NCI-H82 treated with DMSO at 0.1 percent for 48 hours (cell line): ENCODE measurements at regions not wholly inside any gene's neighbourhood (a gene's known extent, or its start where the extent isn't known, plus 50 kb on each side); places are given as distances from the start of the nearest gene placed in this dataset.

Source experiments
- DNase-seq: peaks from one replicate; lab custom pipeline; 2025; ENCODE audit not compliant: unreplicated experiment; lab: John Stamatoyannopoulos, UW

DNA sequence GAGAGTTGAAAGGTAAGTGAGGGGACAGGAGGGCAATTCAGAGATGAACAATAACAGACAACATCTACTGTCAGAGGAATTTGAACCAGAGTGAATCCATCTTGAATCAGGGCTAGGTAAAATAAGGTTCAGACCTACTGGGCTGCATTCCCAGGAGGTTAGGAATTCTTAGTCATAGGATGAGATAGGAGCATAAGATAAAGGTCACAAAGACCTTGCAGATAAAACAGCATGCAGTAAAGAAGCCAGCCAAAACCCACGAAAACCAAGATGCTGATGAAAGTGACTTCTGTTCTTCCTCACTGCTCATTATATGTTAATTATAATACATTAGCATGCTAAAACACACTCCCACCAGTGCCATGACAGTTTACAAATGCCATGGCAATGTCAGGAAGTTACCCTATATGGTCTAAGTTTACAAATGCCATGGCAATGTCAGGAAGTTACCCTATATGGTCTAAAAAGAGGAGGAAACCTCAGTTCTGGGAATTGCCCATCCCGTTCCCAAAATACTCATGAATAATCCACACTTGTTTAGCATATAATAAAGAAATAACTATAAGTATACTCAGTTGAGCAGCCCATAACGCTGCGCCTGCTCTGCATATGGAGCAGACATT, 248.5 kb downstream of the HAO1 start:
- DNase-seq, result no peak

DNA sequence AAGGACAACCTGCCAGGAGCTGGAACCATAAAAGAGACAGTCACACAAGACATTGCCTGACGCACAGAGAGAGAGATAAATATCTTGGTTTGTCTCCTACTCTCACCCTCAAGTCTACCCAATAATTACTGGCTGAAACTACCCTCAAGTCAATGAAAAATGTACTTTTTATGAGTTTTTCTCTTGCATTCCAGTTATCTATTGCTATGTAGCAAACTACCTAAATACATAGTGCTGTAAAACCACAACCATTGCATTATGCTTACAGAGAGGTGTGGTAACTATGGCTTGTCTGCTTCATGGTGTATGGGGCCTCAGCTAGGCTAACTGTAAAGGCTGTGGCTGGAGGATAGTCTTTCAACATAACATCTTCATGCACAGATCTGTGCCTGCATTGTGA, 247.8 kb downstream of the HAO1 start:
- DNase-seq, result no peak

DNA sequence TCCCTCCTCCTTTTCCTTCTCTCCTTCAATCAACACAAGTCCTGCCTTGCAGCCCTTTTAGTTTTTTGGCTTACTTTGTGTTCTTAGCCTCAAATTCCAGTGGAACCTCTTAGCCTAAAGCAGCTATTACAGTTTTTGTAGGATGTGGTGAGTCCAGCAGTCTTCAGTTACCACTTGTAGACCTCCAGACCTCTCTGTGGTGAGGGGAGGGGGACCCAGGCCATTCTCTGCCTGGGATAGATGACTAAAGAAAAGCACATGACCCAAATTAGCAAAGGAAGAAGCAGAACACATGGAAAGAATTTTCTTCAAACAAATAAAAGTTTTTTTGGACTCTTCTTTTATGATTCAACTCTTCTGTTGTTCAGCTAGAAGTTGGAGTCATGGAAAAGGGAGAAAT, 246.5 kb downstream of the HAO1 start:
- no peak for DNase-seq

DNA sequence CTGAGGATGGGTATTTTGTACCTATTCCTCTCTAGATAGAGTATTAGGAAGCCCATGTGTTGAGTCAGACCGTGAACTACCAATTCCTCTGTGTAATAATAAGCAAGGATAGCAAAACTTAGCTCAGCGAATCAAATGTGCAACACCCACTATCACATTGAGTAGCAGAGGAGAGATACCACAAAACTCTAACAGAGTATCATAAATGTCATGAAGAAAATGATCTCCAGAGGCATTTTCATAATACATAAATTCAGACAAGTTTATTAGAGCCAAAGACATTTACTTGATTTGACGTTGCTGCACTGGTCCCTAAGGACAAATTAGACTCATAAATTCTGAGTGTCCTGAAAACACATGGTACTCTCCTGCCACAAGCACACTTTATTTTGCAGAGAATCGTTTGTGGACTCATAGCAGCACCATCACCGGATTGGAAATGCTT, 245.2 kb downstream of the HAO1 start:
- no peak for DNase-seq

DNA sequence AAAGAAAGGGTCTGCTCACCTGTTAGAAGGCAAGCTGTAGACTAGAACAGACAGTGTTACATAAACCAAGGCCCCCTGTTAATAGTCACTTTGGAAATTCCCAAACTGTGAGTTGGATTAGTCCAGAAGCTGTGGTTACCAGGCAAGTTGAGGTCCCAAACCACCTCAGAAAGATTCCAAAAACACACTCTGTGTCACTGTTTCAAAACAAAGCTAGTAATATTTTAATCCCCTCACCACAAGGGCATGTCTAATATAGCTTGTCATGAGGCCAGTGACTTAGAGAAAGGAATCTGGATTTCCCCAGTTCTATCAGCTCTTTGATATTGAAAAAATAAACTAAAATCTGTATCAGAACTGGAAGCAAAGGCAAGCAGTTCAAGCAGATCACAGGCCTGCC, 244.6 kb downstream of the HAO1 start:
- no peak for DNase-seq

DNA sequence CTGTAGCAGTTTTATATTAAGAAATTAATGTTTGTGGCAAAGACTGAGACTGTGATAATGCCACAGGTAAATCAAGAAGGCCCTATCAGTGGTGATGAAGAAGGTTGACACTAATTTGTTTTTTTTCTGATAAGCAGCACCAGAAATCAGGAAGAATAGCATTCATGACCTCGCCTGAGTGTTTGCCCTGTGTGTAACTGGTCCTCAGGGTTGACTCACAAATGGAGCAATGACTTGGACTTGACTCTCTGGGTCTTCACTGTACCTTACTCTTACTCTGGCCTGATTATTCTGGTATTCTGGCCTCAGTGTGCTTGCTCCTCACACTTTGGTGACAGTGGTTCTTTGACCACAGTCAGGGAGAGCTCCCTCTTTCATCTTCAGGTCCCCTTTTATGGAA, 243.9 kb downstream of the HAO1 start:
- no peak for DNase-seq

DNA sequence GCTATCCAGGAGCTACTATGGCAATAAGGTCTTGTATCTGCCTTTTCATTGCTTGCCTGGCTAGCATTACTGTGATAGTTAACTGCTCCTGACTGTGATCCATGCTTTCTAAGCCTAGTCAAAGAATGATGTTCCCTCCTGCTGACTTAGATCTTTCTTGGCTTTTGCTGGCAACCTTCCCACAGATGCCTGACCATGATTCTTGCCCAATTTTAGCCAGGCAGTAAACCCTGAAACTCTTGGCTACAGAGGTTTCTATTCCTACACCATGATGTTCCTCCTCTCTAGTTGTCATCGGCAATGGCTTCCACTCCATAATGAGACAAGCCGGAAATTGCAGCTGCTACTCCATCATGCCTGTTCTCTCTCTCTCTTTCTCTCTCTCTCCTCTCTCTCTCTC, 238.1 kb downstream of the HAO1 start:
- DNase-seq, result no peak

DNA sequence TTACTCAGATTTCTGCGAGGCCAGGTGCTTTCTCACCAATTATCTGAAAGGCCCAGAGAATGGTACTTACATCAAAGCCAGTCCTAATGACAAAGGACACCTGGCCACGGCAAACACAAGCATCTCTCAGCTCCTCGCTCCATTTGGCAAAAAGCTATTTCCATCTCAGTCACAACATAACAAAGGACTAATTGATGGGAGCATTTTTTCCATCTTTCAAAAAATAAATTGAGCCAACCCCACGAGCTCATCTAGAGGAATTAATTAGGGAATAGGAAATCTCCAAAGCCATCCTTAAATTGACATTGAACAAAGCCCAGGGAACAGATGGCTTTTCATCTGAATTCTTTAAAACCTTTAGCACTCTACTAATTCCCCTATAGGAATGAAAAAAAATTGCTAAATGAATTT, 236.7 kb downstream of the HAO1 start:
- no peak for DNase-seq

DNA sequence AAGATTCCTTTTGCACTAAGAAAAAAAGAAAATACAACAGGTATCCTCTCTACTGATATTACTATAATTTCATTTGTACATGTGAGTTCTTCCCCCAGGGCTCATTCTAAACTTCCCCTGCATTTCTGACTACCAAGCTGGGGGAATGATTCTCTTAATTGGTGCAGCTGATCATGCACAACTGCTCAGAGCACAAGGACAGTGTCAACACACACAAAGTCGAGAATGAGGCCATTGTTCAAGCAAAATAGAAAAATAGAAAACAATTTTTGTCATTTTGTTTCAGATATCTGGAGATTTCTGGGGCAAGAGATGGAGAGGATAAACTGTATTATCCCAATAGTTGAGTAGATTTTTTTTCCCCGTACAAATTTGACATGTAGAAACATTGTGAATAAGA, 236.3 kb downstream of the HAO1 start:
- DNase-seq, result no peak

DNA sequence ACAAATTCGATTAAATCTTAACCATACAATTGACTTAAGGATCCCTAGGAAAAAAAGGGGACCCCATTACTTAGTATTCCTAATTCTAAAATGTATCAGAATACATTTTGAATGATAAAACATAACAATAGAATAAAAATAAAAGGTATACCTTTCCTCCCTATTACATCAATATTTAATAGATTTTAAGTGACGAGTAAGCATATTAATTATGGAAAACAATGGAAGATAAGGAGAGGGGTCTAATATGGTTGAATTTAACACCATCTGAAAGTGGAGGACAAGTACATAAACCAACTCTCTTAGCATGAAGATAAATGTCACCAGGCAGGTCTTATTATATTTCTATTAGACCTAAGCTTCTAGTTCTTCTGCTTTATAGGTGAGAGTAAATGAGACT, 232.1 kb downstream of the HAO1 start:
- DNase-seq, result no peak

DNA sequence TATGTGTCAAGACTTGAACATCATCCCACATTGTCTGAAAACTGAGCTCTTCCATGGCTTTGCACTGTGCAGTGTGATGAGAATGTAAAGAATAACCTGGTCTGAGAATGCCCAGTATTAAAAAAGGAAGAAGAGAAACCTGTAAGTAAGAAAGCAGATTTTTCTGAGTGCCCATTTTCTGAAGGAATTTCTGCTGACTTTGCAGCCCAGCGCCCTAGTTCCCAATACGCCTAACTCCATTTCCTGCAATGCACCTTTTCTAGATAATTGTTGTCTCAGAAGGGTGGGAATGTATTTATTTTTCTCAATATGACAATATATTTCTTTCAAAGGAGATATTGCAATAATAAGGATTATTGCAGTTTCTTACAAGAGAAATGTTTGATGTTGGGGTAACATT, 231.5 kb downstream of the HAO1 start:
- DNase-seq, result no peak

DNA sequence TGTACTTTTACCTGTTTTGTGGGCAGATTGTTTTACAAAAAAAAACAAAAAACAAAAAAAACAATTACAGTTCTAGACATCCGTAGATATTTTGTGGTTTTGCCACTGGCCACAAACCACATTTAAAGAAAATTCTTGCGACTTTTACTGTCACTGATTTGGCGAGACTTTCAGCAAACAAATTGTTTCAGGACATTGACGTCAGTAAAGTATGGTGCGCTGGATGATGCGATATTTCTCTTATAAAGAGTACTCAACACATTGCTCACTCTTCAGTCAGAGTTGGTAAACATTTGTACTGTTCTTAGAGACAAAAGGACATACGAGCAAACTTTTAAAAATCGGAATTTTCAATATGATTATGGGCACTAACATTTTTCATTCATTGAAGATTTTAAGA, 229.8 kb downstream of the HAO1 start:
- DNase-seq, result no peak

DNA sequence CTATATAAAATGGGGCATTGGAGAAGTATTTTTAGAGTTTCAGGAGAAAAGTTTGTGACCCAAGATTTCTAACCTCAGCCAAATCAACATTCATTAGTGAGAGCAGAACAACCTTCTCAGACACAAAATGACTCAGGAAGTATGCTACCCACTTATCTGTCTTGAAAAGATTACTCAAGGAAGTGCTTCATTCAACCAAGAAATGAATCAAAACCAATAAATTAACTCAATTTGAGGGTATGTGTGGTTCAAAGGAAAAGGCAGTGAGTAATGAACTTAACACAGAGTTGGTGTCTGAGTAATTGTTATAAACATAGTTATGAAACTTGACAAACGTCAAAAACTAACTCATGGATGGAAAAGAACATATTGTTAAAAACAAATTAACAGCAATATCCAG, 227.6 kb downstream of the HAO1 start:
- DNase-seq, result no peak

DNA sequence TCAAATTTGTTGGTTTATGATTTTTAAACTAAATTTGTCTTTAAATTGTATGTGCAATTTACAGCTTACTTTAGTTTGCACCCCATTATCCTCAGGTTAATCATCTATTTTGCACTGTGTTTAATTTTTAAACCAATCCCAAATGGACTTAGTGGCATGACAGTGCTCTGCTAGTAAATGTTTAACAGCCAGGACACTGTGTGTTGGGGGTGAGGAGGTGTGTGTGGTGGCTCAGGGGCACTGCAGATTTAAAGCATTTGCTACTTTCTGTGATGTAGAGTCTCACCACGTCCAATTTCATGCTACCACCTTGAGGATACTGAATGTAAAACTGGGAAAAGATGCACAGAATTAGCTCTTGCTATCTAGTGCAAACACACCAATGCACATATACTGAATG, 225.7 kb downstream of the HAO1 start:
- no peak for DNase-seq

DNA sequence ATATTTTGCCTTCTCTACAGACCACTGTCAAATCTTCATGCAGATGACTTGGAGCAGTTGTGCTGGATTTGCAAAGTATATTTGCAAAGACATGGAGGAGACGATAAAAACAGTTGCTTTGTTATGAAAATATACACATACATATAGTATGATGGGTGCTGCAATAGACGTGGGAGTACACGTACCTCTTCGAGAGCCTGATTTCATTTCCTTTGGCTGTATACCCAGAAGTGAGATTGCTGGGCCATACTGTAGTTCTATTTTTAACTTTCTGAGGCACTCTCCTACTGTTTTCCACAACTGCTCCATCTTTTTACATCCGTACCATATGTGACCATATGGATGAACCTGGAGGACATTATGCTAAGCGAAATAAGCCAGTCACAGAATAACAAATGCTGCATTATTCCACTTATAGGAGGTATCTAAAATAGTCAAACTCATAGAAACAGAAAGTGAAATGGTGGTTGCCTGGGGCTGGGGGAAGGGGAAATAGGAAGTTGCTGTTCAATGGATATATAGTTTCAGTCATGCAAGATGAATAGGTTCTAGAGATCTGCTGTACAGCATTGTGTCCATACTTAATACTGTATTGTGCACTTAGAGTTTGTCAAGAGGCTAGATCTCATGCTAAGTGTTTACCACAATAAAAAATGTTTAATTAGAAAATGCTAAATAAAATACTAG, 223.8 kb downstream of the HAO1 start:
- no peak for DNase-seq

DNA sequence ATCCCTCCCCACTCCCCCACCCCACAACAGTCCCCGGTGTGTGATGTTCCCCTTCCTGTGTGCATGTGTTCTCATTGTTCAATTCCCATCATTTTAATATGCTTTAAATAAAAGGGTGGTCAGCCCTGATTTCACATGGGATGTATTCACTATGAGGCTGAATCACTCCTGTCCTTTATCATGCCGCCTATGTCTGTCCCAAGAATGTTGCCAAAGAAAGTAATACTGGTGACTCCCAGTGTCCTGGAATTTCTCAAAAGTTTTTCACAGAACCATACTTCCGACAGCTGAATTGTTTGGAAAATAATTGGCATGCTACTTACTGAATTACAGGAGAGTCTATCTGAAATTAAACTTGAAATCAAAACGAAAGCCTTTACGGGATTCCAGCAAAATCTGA, 217.7 kb downstream of the HAO1 start:
- no peak for DNase-seq

DNA sequence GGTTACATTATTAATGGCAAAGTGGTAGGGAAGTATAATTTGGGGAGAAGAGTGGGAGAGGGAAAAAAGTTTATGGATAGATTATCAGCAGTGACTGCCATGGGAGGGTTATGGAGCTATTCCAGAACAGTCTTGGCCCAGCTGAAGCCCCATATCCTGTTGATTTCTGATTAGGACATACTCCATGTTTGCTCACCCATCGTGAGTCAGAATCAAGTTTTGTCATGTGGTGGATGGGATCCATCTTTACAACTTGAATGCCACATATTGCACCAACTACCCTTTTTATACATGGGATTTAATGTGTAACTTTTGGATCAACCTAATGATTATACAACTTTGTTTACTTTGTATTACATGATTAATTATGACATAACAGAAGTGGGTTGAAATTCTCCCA, 217.0 kb downstream of the HAO1 start:
- DNase-seq, result no peak

DNA sequence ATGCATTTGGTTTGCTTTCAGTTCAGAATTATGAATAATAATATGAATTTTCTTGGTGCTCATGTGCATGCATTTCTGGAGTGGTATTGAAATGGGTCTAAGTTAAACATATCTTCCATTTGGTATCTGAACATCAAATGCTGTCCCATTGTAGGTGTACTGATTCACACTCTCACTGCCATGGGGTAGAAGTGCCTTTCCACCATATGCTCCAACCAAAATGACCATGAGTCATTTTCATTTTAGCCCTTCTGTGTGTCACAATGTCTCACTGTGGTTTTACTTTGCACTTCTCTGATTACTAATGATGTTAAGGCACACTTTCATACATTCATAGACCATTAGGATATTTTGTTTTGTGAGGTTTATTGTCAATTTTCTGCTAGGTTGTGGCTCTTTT, 211.9 kb downstream of the HAO1 start:
- no peak for DNase-seq

DNA sequence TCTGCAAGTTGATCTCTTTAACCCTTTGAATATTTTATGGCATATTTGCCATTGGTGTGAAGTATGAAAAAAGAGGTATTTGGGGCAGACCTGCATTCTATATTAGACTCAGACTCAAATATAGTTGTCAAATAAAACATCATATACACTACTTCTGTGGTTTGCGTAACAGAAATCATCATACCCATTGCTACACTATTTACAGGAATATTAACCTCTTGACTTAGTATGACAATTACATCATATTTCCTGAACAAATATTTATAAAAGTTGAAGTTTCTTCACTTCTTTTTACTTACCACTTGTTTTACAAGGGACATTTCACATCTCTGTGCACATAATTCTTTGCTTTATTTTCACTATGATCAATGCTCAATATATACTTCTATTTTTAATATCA, 206.0 kb downstream of the HAO1 start:
- no peak for DNase-seq

DNA sequence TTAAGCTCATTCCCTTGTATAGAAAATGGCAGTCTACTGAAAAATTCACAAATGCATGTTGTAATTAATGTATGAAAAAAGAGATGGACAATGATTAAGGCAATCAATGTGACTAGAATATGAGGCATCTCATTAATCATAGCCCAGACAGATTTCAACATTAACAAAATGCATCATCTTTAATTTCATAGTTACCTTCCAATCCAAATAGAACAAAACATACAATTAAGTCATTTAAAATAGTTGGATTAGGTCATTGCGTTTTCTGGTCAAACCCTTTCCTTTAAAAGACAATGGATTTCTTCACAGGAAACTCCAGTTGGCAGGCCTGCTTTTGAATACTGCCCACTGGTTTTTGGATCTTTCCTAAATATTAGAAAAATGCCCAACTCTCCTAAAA, 203.9 kb downstream of the HAO1 start:
- DNase-seq, result no peak

DNA sequence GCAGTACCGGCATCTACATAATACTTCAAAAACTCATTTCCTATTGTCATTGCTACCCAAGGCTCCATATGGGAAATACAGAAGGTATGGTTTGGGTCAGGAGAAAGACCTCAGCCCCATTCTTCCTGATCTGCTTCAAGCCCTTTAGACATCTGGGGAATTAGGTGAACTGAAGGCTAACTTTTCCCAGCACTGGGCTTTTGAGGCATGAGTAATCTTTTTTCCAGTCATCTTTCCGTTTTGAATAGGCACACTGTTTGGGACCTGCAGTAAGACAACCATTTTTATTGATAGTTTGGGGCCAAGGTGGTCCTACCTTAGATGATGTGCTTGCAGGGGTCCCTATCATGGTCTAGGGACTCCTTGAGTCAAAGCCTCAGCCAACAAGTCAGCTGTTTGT, 198.4 kb downstream of the HAO1 start:
- no peak for DNase-seq

DNA sequence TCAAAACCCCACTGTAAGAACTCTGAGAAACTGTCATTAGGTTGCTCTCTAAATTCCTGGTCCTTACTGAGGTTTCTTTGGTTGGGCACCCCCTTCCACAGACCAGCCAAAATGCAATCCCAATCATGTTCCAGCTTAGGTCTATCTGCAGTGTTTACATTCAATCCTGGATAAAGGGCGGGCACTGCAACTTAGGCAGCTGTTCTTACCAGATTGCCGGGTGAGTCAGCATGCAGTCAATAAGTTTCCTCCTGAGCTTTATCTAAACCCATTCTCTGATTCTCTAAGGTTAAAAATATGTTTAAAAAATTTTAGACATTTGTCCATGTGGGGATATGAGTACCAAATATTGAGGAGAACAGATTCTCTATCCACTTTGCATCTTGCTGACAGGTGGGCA, 197.8 kb downstream of the HAO1 start:
- DNase-seq, result peak; percentile 34

DNA sequence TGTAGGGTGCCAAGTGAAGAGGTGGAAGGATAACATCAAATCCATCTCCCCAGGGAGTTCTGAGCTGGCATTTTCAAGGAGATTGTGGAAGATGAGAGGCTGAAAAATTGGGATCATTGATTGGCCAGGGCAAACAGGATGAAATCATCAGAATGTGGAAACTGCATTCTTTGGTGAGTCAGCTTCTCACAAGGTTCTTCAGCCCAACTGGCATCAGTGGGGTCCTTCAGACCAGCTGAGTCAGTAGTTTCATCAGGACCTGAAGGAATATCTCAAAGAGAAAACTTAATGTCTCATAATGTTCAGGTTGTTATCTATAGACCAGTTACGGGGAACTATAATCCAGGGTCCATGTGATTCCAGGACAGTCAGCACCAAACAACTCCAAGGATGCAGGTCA, 195.8 kb downstream of the HAO1 start:
- DNase-seq, result no peak
